NCI-H2196 (cell line): ENCODE measurements at regions not wholly inside any gene's neighbourhood (a gene's known extent, or its start where the extent isn't known, plus 50 kb on each side); places are given as distances from the start of the nearest gene placed in this dataset.

Experiments
- DNase-seq: peaks from one replicate; lab custom pipeline; 2025; ENCODE audit not compliant: unreplicated experiment; lab: John Stamatoyannopoulos, UW

- DNase-seq, result no peak
These were observed 125.6 kb upstream of the PRNP start for GRCh38 chr20:4560667-4561066.

DNA sequence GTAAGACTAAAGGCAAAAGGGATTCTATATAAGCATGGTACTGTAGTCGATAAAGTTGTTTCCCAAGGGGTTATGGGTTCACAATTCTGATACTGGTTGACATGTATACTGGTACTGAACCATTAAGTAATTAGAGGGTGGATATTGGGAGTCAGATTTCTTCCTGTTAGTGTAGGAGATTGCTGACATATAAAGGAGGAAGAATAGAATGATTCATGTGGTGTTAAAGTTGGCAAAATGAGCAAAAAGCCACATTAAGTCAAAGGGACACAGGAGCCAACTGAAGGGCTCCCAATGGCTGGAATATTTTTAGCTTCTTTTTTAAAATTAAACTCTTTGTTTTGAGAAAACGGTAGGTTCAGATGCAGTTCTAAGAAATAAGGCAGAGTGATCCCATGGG, 126.3 kb upstream of the PRNP start:
- DNase-seq, result no peak

- no peak for DNase-seq
These were observed 127.2 kb upstream of the PRNP start for GRCh38 chr20:4559106-4559505.

DNA sequence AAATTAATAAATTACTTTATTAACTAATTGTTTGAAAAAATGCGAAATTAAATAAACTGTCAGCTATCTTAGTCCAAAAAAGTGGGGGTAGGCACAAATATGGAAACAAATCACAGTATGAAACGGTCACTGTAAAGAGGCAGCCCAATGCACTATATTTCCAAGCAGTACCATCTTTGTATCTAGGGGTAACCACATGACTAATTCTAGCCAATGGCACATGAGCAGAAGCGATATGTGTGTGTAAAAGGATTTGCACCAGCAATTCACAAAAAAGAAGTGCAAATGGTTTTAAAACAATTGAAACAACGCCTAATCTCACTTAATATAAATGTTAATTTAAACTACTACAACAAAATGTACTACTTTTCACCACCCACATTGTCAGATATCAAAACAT, 129.5 kb upstream of the PRNP start:
- DNase-seq, result no peak

DNA sequence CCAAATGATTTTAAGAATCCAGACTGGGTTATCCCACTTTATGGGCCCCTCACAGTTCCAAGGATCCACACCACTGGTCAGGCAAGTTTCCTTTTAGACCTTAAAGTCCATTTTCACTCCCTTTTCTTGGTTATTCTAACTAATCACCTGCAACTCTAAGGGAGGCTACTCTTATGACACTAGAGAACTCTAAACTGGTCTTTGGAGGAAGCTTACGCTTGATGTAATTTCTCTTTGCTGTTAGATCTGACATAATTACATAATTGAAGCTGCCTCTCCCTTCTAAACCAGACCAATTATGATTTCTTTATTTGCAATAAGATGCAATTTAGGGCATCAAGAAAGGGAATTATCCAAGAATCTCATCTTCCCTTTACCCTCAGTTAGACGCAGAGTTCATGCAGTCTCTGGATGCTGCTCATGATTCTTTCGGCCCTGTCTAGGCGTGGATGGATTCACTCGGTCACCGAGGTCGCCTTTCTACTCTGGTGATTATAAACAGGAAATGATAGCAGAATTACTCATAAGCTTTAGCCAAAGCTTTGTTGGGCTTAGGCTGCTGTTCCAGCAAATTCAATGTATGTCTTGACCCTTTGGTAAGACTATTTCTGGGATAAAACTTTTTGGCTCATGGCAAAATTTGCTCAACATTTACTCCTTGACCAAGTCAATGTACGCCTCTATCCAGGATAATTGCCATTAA, 130.9 kb upstream of the PRNP start:
- DNase-seq, result no peak

DNA sequence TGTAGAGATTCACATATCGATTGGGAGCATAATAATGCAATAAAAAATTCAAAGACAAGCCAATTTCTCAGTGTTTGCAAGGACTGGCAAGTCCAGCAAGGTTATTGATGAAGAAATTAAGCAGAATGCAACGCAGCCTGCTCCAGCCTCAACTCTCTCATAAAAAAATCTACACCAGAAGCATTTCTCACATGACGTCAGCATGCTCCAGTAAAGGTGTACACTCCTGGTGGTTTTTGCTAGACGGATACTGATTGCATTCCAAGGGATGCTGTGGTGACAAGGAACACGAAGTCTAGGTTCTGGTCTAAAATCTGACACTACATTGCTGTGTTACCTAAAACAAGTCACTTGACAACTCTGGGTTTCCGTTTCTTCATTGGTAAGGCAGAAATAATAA, 131.9 kb upstream of the PRNP start:
- no peak for DNase-seq

DNA sequence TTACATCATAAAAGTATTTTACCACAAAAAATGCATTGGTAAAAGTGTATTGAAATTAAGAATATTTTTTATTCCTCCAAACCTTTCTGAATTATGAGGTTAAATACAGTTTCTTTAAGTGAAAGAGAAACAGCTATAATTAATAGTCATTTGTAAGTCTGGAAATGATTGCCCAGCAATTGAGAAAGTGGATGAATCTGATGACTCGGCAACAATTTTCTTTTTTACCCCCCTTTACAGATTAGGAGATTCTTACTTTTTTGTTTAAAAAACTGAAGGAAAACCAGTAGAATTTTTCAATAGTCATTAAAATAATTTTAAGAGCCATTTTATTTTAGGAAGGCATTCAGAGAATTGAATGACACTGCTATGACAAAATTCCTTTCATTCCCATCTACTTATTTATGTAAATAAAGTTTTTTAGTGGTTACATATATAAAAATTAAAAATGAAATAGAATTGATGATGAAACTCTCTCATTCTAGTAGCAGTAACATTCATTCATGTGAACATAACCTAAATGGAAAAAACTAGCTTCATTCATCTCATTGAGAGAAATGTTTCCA, 134.1 kb upstream of the PRNP start:
- DNase-seq, result no peak

GRCh38 chr20:4550740-4551139, 135.5 kb upstream of the PRNP start:
- DNase-seq, result no peak

GRCh38 chr20:4549711-4550259, 136.5 kb upstream of the PRNP start:
- no peak for DNase-seq

- DNase-seq, result no peak
These were observed 137.7 kb upstream of the PRNP start for GRCh38 chr20:4548552-4548951.

DNA sequence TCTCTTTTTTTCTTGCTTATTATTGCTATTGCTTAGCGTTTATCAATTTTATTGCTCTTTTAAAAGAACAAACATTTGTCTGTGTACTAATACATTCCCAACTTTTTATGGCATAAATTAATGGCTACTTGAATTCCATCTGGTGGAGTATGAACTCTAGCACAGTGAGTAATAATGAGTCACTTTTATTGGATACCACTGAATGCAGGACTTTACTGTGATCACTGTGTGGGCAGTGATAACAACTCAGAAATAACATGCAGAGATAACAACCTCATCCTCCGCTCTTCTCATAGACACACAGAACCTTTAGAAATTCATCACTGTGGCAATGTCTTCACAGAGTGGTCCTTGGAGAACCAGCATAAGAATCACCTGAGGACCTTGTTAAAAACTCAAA, 139.5 kb upstream of the PRNP start:
- DNase-seq, result no peak

DNA sequence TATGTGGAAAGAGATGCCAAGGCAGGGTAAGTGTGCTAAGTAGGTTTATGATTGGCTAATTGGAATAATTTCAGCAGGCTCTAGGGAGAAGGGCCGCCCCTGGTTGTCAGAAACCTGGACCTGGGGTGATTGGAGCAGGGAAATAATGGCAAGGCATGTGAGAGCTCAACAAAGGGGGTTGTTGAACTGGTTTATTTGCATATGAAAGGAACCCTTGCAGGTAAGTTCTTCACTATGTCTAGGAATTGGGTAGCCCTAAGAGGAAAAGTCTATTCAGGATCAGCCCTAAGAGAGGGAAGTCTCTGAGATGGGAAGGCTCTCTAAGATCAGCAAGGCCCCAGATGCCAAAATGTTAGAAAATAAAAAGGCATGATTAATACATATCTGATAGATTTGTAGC, 139.9 kb upstream of the PRNP start:
- DNase-seq, result no peak

DNA sequence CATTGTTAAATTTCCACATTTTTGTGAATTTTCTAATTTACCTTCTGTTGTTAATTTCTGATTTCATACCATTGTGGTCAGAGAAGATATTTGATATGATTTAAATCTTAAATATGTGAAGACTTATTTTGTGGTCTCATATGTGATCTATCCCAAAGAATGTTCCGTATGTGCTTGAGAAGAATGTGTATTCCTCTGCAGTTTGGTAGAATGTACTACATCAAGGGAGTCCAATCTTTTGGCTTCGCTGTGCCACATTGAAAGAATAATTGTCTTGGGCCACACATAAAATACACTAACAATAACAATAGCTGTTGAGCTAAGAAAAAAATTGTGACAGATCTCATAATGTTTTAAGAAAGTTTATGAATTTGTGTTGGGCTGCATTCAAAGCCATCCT, 140.7 kb upstream of the PRNP start:
- no peak for DNase-seq

GRCh38 chr20:4544765-4545164, 141.5 kb upstream of the PRNP start:
- DNase-seq, result no peak

DNA sequence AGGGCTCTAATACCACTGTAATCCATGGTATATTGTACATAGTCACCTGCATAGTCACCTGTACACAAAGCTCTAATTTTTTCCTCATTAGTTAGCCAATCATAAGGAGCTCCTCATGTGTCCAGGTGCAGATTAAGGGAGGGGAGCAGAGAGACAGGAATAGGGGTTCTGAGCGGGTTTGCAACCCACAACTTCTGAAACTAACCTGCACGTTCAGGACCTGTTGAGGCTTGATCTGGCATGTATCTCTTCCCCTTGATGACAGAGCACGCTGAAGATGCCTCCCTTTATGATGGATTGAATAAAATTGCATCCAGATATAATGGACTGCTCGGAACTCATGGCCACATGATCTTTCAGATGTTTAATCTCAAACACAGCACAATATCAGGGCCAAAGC, 144.0 kb upstream of the PRNP start:
- no peak for DNase-seq

GRCh38 chr20:4534315-4534714, 151.9 kb upstream of the PRNP start:
- DNase-seq, result no peak

- DNase-seq, result no peak
These were observed 152.7 kb upstream of the PRNP start for GRCh38 chr20:4533368-4534133.

- no peak for DNase-seq
These were observed 153.5 kb upstream of the PRNP start for GRCh38 chr20:4532772-4533171.

DNA sequence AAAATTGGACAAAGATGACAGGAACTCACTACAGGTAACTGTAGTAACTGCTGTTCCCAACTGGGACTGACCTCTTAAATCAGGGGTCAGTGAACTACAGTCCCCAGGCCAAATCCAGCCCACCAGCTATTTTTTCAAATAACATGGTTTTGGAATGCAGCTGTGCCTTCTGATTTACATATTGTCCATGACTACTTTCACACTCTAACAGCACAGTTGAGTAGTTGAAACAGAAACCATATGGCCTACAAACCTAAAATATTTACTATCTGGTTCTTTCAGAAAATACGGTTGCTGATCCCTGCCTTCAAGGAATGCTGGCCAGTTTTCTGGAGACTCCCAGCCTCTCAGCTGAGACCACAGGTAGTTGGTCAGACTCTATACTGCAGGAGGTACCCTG, 161.5 kb upstream of the PRNP start:
- DNase-seq, result no peak

DNA sequence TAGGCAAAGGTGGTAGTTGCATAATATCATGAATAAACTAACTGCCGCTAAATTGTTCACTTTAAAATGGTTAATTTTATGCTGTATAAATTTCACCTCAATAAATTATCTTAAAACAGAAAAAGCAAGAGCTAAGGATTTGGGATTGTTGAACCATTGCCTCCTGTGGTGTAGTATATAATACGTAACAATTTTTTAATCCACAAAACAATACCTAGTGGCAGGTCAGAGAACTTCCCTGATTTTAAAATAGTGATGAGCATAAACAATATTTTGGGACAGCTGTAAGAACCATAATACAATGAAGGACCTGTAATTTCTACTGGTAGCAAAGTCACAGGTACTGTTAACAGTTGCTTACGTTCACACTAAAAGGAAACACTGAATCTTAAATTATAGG, 161.9 kb upstream of the PRNP start:
- no peak for DNase-seq

GRCh38 chr20:4522310-4522709, 163.9 kb upstream of the PRNP start:
- no peak for DNase-seq
